ENCODE measurements at regions not wholly inside any gene's neighbourhood (a gene's known extent, or its start where the extent isn't known, plus 50 kb on each side); places are given as distances from the start of the nearest gene placed in this dataset.

DNA sequence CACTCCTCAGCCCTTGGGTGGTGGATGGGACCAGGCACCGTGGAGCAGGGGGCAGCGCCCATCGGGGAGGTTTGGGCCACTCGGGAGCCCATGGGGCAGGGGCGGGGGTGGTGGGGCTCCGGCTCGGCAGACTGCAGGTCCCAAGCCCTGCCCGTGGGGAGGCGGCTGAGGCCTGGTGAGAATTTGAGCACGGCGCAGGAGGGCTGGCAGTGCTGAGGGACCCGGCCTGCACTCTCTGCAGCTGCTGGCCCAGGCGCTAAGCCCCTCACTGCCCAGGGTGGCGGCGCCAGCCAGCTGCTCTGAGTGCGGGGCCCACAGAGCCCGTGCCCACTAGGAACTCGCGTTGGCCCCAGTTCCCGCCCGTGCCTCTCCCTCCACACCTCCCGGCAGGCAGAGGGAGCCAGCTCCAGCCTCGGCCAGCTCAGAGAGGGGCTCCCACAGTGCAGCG, 182.1 kb upstream of the OPRM1 start:
- Mint-ChIP-seq H3K27me3 (no peaks in the 10 kb centered on the region), H3K4me3 (no peak overlapping the region)

DNA sequence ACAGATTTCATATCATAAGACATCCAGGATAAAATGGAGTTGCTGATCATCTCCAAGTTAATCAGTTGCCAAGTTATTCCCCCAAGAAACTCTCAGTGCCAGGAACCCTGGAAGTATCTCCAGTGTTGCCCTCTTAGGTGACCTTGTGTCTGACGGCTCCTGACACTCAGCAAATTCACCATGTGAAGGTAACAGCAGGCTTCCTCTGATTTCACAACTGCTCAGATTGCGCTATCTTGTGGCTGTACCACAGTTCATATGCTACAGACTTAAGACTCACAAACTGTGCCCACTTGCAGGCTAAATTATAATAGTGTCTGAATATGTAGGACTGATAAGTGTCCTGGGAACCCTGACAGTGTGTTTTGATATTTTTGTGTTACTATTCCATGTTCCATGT, 186.6 kb upstream of the OPRM1 start:
- no peaks in the 10 kb centered on the region for H3K27me3 Mint-ChIP-seq
- no peak overlapping the region for H3K4me3 Mint-ChIP-seq
- no peaks in the 10 kb centered on the region for H3K36me3 Mint-ChIP-seq
- H3K9me3 Mint-ChIP-seq = peaks cover 6% of the 10 kb centered on the region
- no peaks in the 10 kb centered on the region for H3K4me1 Mint-ChIP-seq (ENCODE audit: low read depth in 2 of 2)
- DNase-seq (ENCODE audit: low spot score) = no peak
- no peak overlapping the region for H3K27ac Mint-ChIP-seq
- ATAC-seq = no peak

More for the DNA sequence above, 182.1 kb upstream of the OPRM1 start:
- Mint-ChIP-seq H3K36me3 (no peaks in the 10 kb centered on the region), H3K9me3 (peaks cover 7% of the 10 kb centered on the region), H3K4me1 (ENCODE audit: low read depth in 2 of 2) (no peaks in the 10 kb centered on the region), H3K27ac (no peak overlapping the region)
- ATAC-seq (peak in 1 of 2 donors; percentile 40), DNase-seq (ENCODE audit: low spot score) (no peak)

DNA sequence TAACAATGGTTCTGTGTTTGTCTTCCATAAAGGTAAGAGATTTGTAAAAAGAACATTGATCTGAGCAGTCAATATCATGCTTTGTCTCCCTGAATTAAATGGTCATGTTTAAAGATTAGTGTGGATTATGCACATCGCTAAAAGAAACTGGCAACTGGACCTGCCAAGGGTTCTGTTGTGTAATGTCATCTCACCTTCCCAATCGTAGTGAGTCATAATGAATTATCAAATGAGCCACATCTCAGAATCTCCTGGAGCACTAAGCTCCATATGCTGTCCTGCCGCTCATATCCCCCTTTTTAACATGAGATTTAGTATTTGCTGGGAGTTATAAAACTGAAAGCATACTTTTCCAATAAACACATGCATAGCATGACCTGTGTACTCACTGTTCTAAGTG, 187.0 kb upstream of the OPRM1 start:
- Mint-ChIP-seq H3K27ac (no peak overlapping the region), H3K36me3 (no peaks in the 10 kb centered on the region), H3K9me3 (peaks cover 6% of the 10 kb centered on the region), H3K4me3 (no peak overlapping the region), H3K27me3 (no peaks in the 10 kb centered on the region), H3K4me1 (ENCODE audit: low read depth in 2 of 2) (no peaks in the 10 kb centered on the region)
- DNase-seq (ENCODE audit: low spot score) (no peak), ATAC-seq (no peak)

DNA sequence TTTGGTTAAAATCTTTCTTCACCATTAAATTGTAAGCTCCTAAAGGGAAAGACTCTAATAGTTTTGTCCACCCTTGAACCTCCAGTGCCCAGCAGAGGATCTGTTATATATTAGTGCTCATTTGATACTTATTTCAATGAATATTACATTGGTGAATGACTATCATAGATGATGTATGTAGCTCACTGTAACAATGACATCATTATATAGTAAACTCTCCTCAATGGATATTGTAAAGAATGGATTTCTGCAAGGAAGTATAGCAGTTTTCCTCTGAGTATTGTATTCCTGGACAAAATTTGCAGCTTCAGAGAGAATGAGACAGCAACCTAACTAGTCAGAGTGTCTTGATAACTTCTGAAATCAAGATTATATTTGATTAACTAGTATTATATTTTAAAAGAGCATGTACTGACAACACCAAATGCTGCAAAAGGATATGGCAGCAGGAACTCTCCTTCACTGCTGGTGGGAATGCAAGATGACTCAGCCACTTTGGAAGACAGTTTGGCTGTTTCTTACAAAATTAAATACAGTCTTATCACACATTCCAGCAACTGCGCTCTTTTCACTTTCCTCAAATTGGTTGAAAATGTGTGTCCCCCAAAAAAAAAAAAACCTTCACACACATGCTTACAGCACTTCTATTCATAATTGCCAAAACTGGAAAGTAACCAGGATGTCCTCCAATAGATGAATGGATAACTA, 189.8 kb upstream of the OPRM1 start:
- no peak overlapping the region for H3K4me3 Mint-ChIP-seq
- no peak overlapping the region for H3K27ac Mint-ChIP-seq
- no peaks in the 10 kb centered on the region for H3K27me3 Mint-ChIP-seq
- ATAC-seq = no peak
- H3K36me3 Mint-ChIP-seq = no peaks in the 10 kb centered on the region
- DNase-seq (ENCODE audit: low spot score) = no peak
- H3K4me1 Mint-ChIP-seq (ENCODE audit: low read depth in 2 of 2) = no peaks in the 10 kb centered on the region
- peaks cover 4% of the 10 kb centered on the region for H3K9me3 Mint-ChIP-seq

DNA sequence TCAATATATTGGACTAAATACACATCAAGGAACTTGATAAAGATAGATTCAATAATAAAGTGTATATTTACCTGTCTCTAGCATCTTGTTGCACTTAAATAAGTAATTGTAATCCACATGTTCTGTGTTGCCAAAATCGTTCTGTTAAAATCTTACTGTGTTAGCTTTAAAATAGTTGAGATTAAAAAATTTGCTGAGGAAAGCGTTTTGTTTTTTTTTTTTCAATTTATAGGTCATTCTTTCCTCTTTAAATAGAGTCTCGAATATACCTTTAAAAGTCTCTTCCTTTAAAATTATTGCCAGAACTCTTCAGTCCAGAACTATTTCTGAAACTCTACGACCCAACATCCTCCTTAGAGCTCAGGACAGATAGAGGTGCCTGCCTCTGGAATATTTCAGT, 195.6 kb upstream of the OPRM1 start:
- Mint-ChIP-seq H3K36me3 (no peaks in the 10 kb centered on the region), H3K4me3 (no peak overlapping the region), H3K4me1 (ENCODE audit: low read depth in 2 of 2) (no peaks in the 10 kb centered on the region), H3K9me3 (peaks cover 4% of the 10 kb centered on the region), H3K27me3 (no peaks in the 10 kb centered on the region), H3K27ac (no peak overlapping the region)
- no peak for ATAC-seq
- no peak for DNase-seq (ENCODE audit: low spot score)

DNA sequence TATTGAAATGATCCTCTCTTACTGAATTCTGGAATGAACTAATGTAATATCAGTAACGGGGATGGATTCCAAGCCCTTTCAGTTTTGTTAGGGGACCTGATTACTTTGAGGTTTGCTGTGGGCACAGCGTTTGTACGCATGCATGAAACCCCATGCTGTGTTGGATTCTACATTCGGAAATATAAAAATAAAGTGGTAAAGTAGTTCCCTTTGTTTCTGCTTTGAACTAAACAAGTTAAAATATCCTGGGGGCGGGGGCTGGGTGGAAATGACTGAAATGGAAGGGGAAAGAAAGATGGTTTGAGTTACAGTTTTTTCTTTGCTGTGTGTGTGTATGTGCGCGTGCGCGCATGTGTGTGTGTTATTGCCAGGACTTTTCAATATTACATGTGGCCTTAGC, 196.5 kb upstream of the OPRM1 start:
- ATAC-seq (no peak), DNase-seq (ENCODE audit: low spot score) (no peak)
- Mint-ChIP-seq H3K4me3 (no peak overlapping the region), H3K27ac (no peak overlapping the region), H3K9me3 (no peaks in the 10 kb centered on the region), H3K36me3 (no peaks in the 10 kb centered on the region), H3K4me1 (ENCODE audit: low read depth in 2 of 2) (no peaks in the 10 kb centered on the region), H3K27me3 (no peaks in the 10 kb centered on the region)

DNA sequence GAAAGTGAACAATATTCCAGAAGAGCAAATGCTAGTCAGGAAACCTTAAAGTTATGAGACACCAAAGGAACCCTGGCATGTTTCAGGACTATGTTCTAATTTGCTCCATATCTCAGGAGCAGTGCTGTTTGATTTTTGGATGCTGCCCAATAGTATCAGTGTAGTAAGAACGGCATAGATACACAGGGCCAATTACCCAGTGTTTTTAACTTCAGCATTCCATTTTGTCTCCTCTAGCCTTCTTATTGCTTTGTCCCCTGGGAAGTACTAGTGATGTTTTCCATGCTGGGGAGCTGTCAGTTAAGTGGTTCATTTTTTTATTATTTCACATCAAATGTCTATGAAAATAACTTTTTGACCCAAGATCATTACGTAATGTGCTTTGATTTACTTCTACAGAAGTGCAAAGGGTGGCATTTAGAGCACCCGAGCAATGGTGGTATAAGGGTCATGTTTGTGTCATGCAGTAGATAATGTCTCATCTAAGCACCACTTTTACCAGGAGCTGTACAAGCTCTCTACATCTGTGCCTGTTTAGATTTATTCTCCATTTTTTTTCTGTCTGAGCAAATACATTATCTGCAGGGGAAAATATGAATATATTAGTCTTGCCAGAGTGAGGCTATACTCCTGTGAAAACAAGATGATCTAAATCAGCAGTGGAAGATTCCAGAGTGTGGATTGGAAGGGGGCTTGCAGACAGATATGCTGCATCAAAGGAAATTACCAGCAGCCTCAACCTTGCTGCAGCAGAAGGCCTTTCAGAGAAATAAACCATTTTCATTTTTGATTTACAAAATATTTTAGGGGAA, 198.8 kb upstream of the OPRM1 start:
- no peak overlapping the region for H3K4me3 Mint-ChIP-seq
- DNase-seq (ENCODE audit: low spot score) (no peak), ATAC-seq (no peak)
- H3K4me1 Mint-ChIP-seq (ENCODE audit: low read depth in 2 of 2) = no peaks in the 10 kb centered on the region
- H3K36me3 Mint-ChIP-seq = no peaks in the 10 kb centered on the region
- H3K9me3 Mint-ChIP-seq = peaks cover 3% of the 10 kb centered on the region
- no peaks in the 10 kb centered on the region for H3K27me3 Mint-ChIP-seq
- H3K27ac Mint-ChIP-seq = no peak overlapping the region

DNA sequence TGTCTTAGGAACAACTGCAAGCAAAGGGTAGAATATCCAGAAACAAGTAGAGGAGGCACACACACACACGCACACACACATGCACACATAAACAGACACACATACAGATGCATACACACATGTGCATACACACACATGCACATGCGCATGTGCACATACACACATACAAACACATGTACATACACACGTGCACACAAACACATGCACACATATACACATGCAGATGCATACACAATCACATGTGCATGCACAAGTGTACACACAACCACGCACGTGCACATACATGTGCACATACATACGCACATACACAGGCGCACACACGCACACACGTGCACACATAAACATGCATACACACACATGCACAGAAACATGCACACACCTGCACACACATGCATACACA, 206.5 kb upstream of the OPRM1 start:
- Mint-ChIP-seq H3K27ac (no peak overlapping the region), H3K4me1 (ENCODE audit: low read depth in 2 of 2) (no peaks in the 10 kb centered on the region), H3K27me3 (no peaks in the 10 kb centered on the region), H3K36me3 (no peaks in the 10 kb centered on the region), H3K9me3 (peaks cover 9% of the 10 kb centered on the region), H3K4me3 (no peak overlapping the region)
- DNase-seq (ENCODE audit: low spot score) (no peak), ATAC-seq (no peak)

DNA sequence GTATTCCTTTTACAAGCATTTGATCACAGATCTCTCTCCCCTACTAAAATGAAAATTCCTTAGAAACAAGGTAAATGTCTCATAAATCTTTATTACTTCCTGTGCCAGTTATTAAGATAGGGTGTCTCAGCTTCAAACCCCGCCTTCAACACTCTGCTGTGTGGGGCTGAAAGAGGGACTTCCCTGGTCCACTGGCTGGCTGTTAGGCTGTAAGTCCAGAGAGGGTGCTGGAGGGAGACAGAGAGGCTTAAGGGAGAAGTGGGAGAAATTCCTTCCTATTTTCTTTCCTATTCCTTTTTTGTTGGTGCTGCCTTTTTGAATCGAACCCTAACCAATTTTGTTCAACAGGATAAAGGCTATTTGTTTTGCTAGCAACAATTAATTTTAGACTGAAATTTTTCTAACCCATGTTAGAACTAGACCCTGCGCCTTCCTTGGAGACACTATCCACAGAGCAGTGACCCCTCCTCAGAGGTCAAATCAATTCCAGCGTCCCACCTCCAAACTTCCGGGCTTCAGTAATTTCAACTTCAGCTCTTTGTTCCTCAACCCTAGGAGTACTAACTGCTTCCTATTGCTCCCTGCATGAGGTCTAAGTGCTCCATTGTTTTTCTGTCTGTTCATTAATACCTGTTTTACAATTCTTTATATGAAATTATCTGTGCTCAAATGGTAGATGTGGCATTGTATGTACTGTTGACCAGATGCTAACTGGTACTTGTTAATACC, 207.5 kb upstream of the OPRM1 start:
- DNase-seq (ENCODE audit: low spot score) (no peak), ATAC-seq (no peak)
- Mint-ChIP-seq H3K27me3 (no peaks in the 10 kb centered on the region), H3K9me3 (peaks cover 9% of the 10 kb centered on the region), H3K4me3 (no peak overlapping the region), H3K27ac (no peak overlapping the region), H3K4me1 (ENCODE audit: low read depth in 2 of 2) (no peaks in the 10 kb centered on the region), H3K36me3 (no peaks in the 10 kb centered on the region)

DNA sequence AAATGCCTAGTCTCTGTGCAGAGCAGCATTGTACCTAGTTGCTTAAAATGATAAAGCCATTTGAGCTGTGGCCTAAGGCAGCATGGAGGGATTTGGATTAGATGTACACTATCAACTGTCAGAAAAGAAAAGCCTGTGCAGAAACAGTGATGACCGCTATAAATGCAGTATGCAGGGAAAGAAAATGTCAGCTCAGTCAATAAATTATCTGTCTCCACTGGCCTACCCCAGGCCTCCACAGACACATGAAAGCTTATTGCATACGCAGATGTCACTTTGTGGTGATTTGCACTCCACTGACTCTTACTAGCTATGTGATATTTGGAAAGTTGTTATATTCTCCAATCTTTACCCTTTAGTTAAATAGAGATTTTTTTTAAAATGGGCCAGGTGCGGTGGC, 221.9 kb upstream of the OPRM1 start:
- H3K9me3 Mint-ChIP-seq = peaks cover 12% of the 10 kb centered on the region

DNA sequence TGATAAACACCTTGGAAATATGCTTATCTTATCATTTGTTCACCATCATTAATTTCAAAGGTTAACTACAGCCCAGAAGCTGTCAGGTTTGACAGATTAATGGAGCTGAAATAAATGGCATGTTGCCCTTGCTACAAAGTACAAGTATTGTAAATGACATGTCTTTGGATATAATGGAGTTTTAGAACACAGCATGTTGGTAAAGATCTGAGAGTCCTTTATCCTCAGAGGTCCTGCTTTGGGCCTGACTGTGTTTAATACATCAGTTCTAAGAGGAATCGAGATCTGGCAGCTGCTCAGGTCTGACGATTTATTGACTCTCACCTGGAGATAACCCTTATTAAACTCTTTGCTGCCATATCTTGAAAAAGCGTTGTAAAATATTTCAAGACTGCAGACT, 222.7 kb upstream of the OPRM1 start:
- no peaks in the 10 kb centered on the region for H3K4me1 Mint-ChIP-seq (ENCODE audit: low read depth in 2 of 2)

More for the DNA sequence above, 221.9 kb upstream of the OPRM1 start:
- DNase-seq (ENCODE audit: low spot score) = no peak
- H3K27ac Mint-ChIP-seq = no peak overlapping the region
- no peaks in the 10 kb centered on the region for H3K27me3 Mint-ChIP-seq
- H3K4me3 Mint-ChIP-seq = no peak overlapping the region
- ATAC-seq = no peak
- H3K4me1 Mint-ChIP-seq (ENCODE audit: low read depth in 2 of 2) = no peaks in the 10 kb centered on the region
- H3K36me3 Mint-ChIP-seq = peaks cover 5% of the 10 kb centered on the region

DNA sequence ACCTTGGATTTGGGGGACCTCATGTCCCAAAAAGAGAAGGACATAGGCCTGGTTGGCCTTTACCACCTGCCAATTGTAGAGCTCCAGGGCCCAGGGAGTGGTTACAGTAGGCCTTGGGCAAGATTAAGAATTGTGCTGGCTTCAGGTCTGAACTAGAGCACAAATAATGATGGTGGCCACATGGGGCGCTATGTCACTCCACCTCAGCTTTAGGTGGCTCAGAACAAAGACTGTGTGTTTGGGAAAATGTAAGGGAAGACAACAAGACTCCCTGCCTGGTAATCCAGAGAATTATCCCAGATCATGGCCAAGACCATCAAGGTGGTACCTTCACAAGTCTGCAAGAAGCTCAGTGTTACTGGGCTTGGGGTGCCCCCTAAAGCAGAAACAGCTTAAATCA, 224.9 kb upstream of the OPRM1 start:
- Mint-ChIP-seq H3K4me1 (ENCODE audit: low read depth in 2 of 2) (no peaks in the 10 kb centered on the region), H3K4me3 (no peak overlapping the region), H3K36me3 (peaks cover 5% of the 10 kb centered on the region), H3K27ac (no peak overlapping the region), H3K27me3 (no peaks in the 10 kb centered on the region), H3K9me3 (peaks cover 12% of the 10 kb centered on the region)
- ATAC-seq = no peak
- DNase-seq (ENCODE audit: low spot score) = no peak

More for the DNA sequence above, 222.7 kb upstream of the OPRM1 start:
- peaks cover 12% of the 10 kb centered on the region for H3K9me3 Mint-ChIP-seq
- H3K27ac Mint-ChIP-seq = no peak overlapping the region
- ATAC-seq = no peak
- no peaks in the 10 kb centered on the region for H3K27me3 Mint-ChIP-seq
- no peak overlapping the region for H3K4me3 Mint-ChIP-seq
- DNase-seq (ENCODE audit: low spot score) = no peak
- H3K36me3 Mint-ChIP-seq = peaks cover 5% of the 10 kb centered on the region

DNA sequence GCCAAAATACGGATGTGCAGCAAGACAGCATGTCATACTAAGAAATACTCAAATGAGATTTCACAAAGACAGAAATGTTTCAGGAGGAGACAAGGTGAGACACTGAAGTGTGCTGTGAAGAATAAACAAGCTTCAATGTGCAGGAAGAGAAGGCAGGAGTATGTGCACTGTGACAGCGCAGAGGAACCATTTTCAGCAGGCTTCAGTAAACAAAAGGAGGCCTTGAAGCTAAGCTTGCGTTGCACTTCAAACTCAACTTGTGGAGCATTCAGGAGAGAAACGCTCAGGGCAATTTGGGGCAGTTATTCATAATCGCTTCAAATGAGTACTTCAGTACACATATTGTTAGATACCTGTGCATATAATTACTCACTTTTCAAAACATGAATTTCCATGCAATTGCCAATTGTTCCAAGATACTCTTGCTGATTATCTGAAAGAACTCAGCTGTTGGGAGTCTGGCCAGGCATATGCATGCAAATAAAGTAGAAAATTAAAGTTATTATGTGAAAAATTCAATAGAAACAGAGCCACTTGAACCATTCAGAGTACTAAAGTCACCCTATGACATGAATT, 234.2 kb upstream of the OPRM1 start:
- Mint-ChIP-seq H3K27ac (no peak overlapping the region), H3K27me3 (no peaks in the 10 kb centered on the region), H3K36me3 (no peaks in the 10 kb centered on the region), H3K9me3 (peaks cover 4% of the 10 kb centered on the region), H3K4me1 (ENCODE audit: low read depth in 2 of 2) (no peaks in the 10 kb centered on the region), H3K4me3 (no peak overlapping the region)
- ATAC-seq = no peak
- DNase-seq (ENCODE audit: low spot score) = no peak

DNA sequence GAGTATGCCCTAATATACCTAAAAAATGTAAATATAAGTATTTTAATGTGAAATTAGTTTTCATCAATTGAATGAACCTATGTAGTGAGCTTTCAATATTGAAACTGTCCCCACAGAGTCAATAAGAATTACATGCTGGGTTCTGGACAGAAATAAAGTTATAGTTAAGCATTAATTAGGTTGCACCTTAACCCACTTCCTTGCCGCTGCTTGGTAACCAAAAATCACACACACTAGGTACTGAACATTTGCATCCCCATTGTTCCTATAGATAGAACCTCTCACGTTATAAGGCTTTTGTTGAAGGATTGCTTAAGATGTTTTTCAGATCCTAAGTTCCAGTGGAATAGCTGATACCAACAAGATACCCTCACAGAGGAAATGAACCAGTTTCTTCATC, 237.1 kb upstream of the OPRM1 start:
- H3K4me1 Mint-ChIP-seq (ENCODE audit: low read depth in 2 of 2) = no peaks in the 10 kb centered on the region
- no peaks in the 10 kb centered on the region for H3K27me3 Mint-ChIP-seq
- H3K27ac Mint-ChIP-seq = no peak overlapping the region
- peaks cover 4% of the 10 kb centered on the region for H3K9me3 Mint-ChIP-seq
- ATAC-seq = no peak
- no peak overlapping the region for H3K4me3 Mint-ChIP-seq
- no peak for DNase-seq (ENCODE audit: low spot score)
- no peaks in the 10 kb centered on the region for H3K36me3 Mint-ChIP-seq
